HUES48 (cell line): ENCODE measurements at regions not wholly inside any gene's neighbourhood (a gene's known extent, or its start where the extent isn't known, plus 50 kb on each side); places are given as distances from the start of the nearest gene placed in this dataset.

Experiments
- H3K27ac ChIP-seq: one replicate; pipeline ENCODE4 v1.7.0; 2013; ENCODE audit warnings: low read depth, low read length, inconsistent platforms
- H3K27me3 ChIP-seq: 2 replicates; pipeline ENCODE4 v1.6.1; 2013; ENCODE audit warnings: mild to moderate bottlenecking, low read length; ENCODE audit not compliant: control insufficient read depth, insufficient read depth
- H3K36me3 ChIP-seq: 2 replicates; pipeline ENCODE4 v1.6.1; 2013; ENCODE audit warnings: low read length; ENCODE audit not compliant: control insufficient read depth, insufficient read depth
- H3K4me1 ChIP-seq: 2 replicates; pipeline ENCODE4 v1.6.1; 2013; ENCODE audit warnings: mild to moderate bottlenecking, low read length; ENCODE audit not compliant: control insufficient read depth, insufficient read depth
- H3K4me3 ChIP-seq: 2 replicates; pipeline ENCODE4 v1.5.1; 2013; ENCODE audit warnings: mild to moderate bottlenecking, low read depth, low read length
- H3K9ac ChIP-seq: 2 replicates; pipeline ENCODE4 v1.6.1; 2013; ENCODE audit warnings: mild to moderate bottlenecking, low read depth, low read length, moderate library complexity
- H3K9me3 ChIP-seq: 2 replicates; pipeline ENCODE4 v1.6.1; 2013; ENCODE audit warnings: low read length; ENCODE audit not compliant: control insufficient read depth, insufficient read depth

DNA sequence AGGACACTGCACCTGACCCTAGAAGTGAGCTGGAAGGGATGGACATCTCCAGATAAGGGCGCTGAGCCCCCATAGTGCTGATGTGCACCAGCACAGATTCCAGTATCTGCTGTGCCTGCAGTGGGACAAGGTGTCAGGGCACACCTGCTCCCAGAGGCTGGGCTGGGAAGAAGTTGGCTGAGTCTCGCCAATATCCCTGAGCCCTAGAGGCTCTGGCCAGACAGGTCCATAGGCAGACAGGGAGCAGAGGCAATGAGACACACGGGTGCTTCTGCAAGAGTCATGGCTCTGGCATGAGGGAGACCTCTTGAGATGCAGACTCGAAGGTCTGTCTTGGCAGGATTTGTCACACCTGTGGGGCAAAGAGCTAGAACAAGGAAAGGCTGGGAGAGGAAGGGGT lies 1321.5 kb downstream of the UQCRFS1 start:
- no peaks in the 10 kb centered on the region for H3K36me3 ChIP-seq
- no peak overlapping the region for H3K27ac ChIP-seq
- no peaks in the 10 kb centered on the region for H3K4me1 ChIP-seq
- no peaks in the 10 kb centered on the region for H3K27me3 ChIP-seq
- H3K9me3 ChIP-seq = peaks cover 100% of the 10 kb centered on the region
- H3K4me3 ChIP-seq = no peak overlapping the region
- no peak overlapping the region for H3K9ac ChIP-seq

DNA sequence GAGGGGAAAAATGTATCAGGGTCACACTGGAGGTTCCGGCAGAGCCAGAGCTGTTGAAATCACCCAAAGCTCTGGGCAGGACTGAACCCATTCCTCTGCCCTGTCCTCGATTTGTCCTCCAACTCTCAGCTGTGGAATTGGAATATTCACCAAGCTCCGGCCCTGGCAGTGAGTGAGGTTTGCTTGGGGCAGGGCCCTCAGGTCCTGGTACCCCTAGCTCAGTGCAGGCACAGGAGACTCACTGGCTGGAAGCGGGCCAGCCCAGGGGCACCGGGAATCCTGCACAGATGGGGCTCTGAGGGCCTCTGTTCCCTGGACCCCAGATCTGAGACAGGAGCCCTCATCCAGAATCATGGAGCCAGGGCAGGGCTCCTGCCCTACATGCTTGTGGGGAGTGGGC lies 1322.3 kb downstream of the UQCRFS1 start:
- Histone ChIP-seq H3K27me3 (no peaks in the 10 kb centered on the region), H3K36me3 (no peaks in the 10 kb centered on the region), H3K4me3 (no peak overlapping the region), H3K4me1 (no peaks in the 10 kb centered on the region), H3K9ac (no peak overlapping the region), H3K9me3 (peaks cover 99% of the 10 kb centered on the region), H3K27ac (no peak overlapping the region)

- H3K36me3 ChIP-seq = no peaks in the 10 kb centered on the region
- H3K27ac ChIP-seq = no peak overlapping the region
- no peak overlapping the region for H3K4me3 ChIP-seq
- H3K27me3 ChIP-seq = no peaks in the 10 kb centered on the region
- peaks cover 99% of the 10 kb centered on the region for H3K9me3 ChIP-seq
- H3K9ac ChIP-seq = no peak overlapping the region
- no peaks in the 10 kb centered on the region for H3K4me1 ChIP-seq
Measured at GRCh38 chr19:27890206-27890605, 1322.7 kb downstream of the UQCRFS1 start.

DNA sequence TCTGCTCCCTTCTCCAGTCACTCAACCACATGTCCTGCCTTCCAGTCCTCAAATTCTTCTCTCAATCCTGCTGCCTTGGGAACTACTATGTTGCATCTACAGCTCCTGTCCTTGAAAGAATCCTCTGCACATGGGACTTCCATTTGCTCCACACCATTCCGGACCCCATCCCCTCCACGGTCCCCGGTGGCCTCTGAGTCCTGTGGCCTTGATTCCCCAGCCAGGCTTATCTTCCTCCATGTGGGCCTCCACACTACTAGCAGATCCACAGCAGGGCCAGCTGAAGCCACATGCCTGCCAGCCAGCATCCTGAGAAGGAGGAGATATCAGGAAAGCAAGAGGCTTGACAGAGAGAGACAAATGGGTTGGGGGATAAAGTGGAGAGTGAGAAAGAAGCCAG lies 1323.8 kb downstream of the UQCRFS1 start:
- H3K9ac ChIP-seq = no peak overlapping the region
- no peak overlapping the region for H3K4me3 ChIP-seq
- no peaks in the 10 kb centered on the region for H3K4me1 ChIP-seq
- H3K9me3 ChIP-seq = peaks cover 99% of the 10 kb centered on the region
- no peaks in the 10 kb centered on the region for H3K27me3 ChIP-seq
- no peak overlapping the region for H3K27ac ChIP-seq
- no peaks in the 10 kb centered on the region for H3K36me3 ChIP-seq

DNA sequence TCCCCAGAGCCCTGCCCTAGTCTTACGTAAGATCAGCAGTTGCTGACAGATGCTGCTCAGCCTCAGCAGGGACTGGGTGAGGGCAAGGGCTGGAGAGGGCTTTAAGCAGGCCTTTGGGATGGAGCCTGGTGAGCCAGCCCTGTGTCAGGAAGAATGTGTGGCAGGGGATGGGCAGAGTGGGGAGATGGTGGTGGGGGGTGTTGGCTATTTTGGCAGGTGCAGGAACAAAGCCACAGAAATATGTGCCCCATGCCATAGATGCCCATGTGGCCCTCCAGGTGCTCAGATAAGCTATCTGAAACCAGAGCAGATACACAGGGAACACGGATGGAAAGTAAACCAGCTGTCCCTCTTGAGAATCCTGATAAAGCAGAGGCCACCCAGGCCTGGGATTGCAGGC lies 1325.0 kb downstream of the UQCRFS1 start:
- no peaks in the 10 kb centered on the region for H3K4me1 ChIP-seq
- no peak overlapping the region for H3K27ac ChIP-seq
- H3K4me3 ChIP-seq = no peak overlapping the region
- no peak overlapping the region for H3K9ac ChIP-seq
- no peaks in the 10 kb centered on the region for H3K36me3 ChIP-seq
- H3K9me3 ChIP-seq = peaks cover 99% of the 10 kb centered on the region
- no peaks in the 10 kb centered on the region for H3K27me3 ChIP-seq

DNA sequence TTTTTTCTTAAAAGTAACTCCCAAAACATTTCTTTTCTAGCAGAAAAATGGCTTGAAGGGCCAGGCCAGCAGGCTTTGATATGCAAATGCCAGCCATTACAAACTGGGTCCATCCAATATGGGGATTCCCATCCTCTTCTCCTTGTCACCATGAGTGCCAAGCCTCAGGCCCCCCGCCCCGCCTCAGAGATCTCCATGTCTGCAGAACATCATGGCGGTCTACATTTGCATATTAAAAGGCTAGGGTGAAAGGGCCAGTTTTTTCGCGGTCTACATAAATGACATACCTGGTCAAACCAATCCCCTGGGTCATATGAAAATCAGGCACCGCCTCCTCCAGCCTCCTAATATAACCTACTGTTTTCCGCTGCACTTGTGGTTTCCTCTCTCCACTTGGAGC lies 1327.6 kb downstream of the UQCRFS1 start:
- H3K36me3 ChIP-seq = no peaks in the 10 kb centered on the region
- H3K9ac ChIP-seq = no peak overlapping the region
- H3K27ac ChIP-seq = no peak overlapping the region
- H3K4me1 ChIP-seq = no peaks in the 10 kb centered on the region
- peaks cover 98% of the 10 kb centered on the region for H3K9me3 ChIP-seq
- H3K4me3 ChIP-seq = no peak overlapping the region
- H3K27me3 ChIP-seq = no peaks in the 10 kb centered on the region

GRCh38 chr19:27884376-27884775 lies 1328.6 kb downstream of the UQCRFS1 start:
- no peaks in the 10 kb centered on the region for H3K36me3 ChIP-seq
- H3K9ac ChIP-seq = no peak overlapping the region
- peaks cover 98% of the 10 kb centered on the region for H3K9me3 ChIP-seq

GRCh38 chr19:27881213-27881612 lies 1331.7 kb downstream of the UQCRFS1 start:
- peaks cover 96% of the 10 kb centered on the region for H3K9me3 ChIP-seq
- no peak overlapping the region for H3K27ac ChIP-seq
- H3K27me3 ChIP-seq = no peaks in the 10 kb centered on the region
- no peaks in the 10 kb centered on the region for H3K36me3 ChIP-seq
- no peaks in the 10 kb centered on the region for H3K4me1 ChIP-seq
- no peak overlapping the region for H3K4me3 ChIP-seq
- no peak overlapping the region for H3K9ac ChIP-seq

More at GRCh38 chr19:27884376-27884775, 1328.6 kb downstream of the UQCRFS1 start:
- Histone ChIP-seq H3K27ac (no peak overlapping the region), H3K27me3 (no peaks in the 10 kb centered on the region), H3K4me3 (no peak overlapping the region), H3K4me1 (no peaks in the 10 kb centered on the region)

DNA sequence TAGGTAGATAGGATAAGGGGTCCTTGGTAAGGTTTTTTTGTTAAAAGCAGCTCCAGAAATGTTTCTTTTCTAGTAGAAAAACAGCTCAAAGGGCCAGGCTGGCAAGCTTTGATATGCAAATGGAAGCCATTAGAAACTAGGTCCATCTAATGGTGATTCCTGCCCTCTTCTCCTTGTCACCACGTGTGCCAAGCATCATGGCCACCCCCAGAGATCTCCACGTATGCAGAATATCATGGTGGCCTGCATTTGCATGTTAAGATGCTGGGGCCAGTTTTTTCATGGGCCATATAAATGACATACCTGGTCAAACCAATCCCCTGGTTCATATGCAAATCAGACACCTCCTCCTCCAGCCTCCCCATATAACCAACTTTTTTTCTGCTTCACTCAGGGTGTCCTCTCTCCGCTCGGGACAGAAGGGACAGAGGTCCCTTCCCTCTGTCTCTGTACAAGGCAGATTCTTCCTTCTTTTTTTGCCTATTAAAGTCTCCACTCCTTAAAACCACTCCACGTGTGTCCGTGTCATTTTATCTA lies 1335.9 kb downstream of the UQCRFS1 start:
- peaks cover 85% of the 10 kb centered on the region for H3K9me3 ChIP-seq
- no peak overlapping the region for H3K9ac ChIP-seq
- no peaks in the 10 kb centered on the region for H3K27me3 ChIP-seq
- no peak overlapping the region for H3K4me3 ChIP-seq
- H3K36me3 ChIP-seq = no peaks in the 10 kb centered on the region
- no peak overlapping the region for H3K27ac ChIP-seq
- H3K4me1 ChIP-seq = no peaks in the 10 kb centered on the region

DNA sequence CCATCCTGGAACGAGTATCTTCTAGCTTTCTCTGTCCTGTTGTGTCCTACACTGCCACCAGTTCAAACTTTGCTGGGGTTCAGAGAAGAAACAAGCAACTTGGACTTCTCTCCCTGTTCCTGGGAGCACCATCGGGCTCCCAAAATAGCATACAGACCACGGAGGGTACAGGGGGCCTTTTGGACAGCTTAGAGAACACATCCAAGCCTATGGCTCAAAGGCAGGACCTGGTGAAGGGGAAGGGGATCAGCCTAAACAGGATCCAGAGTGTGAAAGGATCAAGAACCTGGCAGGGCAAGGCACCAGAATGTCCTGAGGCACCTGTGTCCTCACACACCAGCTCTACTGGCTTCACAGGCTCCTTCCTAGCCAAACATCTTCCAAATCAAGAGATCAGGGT lies 1336.5 kb downstream of the UQCRFS1 start:
- Histone ChIP-seq H3K9ac (no peak overlapping the region), H3K36me3 (no peaks in the 10 kb centered on the region), H3K27ac (no peak overlapping the region), H3K4me1 (no peaks in the 10 kb centered on the region), H3K27me3 (no peaks in the 10 kb centered on the region), H3K4me3 (no peak overlapping the region), H3K9me3 (peaks cover 86% of the 10 kb centered on the region)

DNA sequence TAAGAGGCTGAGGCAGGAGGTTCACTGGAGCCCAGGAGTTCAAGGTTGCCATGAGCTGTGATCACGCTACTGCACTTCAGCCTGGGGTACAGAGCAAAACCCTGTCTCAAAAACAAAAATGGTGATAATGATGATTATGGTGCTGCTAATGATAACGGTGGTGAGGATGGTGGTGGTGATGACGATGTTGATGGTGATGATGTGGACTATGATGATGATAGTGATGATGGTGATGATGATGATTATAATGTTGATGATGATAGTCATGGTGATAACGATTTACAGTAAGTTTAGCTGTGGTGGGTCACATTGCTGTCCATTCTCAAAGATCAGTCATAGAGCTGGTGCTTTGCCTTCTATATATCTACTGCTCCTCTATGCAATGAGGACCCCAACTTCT lies 1340.6 kb downstream of the UQCRFS1 start:
- Histone ChIP-seq H3K27me3 (no peaks in the 10 kb centered on the region), H3K36me3 (no peaks in the 10 kb centered on the region), H3K4me1 (no peaks in the 10 kb centered on the region), H3K4me3 (no peak overlapping the region), H3K9me3 (peaks cover 83% of the 10 kb centered on the region), H3K9ac (no peak overlapping the region), H3K27ac (no peak overlapping the region)

GRCh38 chr19:27870293-27870692 lies 1342.7 kb downstream of the UQCRFS1 start:
- no peak overlapping the region for H3K27ac ChIP-seq
- peaks cover 81% of the 10 kb centered on the region for H3K9me3 ChIP-seq
- no peaks in the 10 kb centered on the region for H3K27me3 ChIP-seq
- no peaks in the 10 kb centered on the region for H3K36me3 ChIP-seq
- no peak overlapping the region for H3K4me3 ChIP-seq
- H3K9ac ChIP-seq = no peak overlapping the region
- H3K4me1 ChIP-seq = no peaks in the 10 kb centered on the region
